ENCODE measurements at regions not wholly inside any gene's neighbourhood (a gene's known extent, or its start where the extent isn't known, plus 50 kb on each side); places are given as distances from the start of the nearest gene placed in this dataset.

- POLR2A ChIA-PET, result interaction anchor here (0.7 kb wide), 1 partner anchor 22 kb away, joined by 3 read pairs; no protein-coding TSS in a partner anchor
- CTCF ChIA-PET, result no interaction called here
- no peak for DNase-seq (ENCODE audit: extremely low spot score)
- TF ChIP-seq LEF1 (IDR thresholded peaks at IDR 0.05; ENCODE audit: borderline replicate concordance) (no peak), NFRKB (IDR thresholded peaks at IDR 0.05) (no peak), ELF4 (IDR thresholded peaks at IDR 0.05) (no peak), SP1 (IDR thresholded peaks at IDR 0.05) (no peak), HDGF (IDR thresholded peaks at IDR 0.05; ENCODE audit: borderline replicate concordance) (no peak), FOXM1 (IDR thresholded peaks at IDR 0.05; ENCODE audit: borderline replicate concordance) (no peak), CTBP1 (IDR thresholded peaks at IDR 0.05; ENCODE audit: borderline replicate concordance) (no peak), BHLHE40 (IDR thresholded peaks at IDR 0.05; ENCODE audit: borderline replicate concordance) (no peak), ARNT (IDR thresholded peaks at IDR 0.05) (no peak), SUZ12 (IDR thresholded peaks at IDR 0.05) (no peak), PKNOX1 (IDR thresholded peaks at IDR 0.05) (no peak), L3MBTL2 (conservative IDR thresholded peaks at IDR 0.05) (no peak), FOXA1 (IDR thresholded peaks at IDR 0.05) (no peak), ZNF384 (IDR thresholded peaks at IDR 0.05) (no peak), TARDBP (IDR thresholded peaks at IDR 0.05) (no peak), FOXK2 (IDR thresholded peaks at IDR 0.05) (no peak)
Measured at GRCh38 chr22:23411739-23412138, 168.4 kb downstream of the IGLL1 start.

GRCh38 chr22:23410411-23410810, 169.7 kb downstream of the IGLL1 start:
- no peak for DNase-seq (ENCODE audit: extremely low spot score)
- ChIA-PET CTCF (no interaction called here), POLR2A (no interaction called here)
- no peak for TF ChIP-seq FOXM1 (IDR thresholded peaks at IDR 0.05; ENCODE audit: borderline replicate concordance)

- POLR2A ChIA-PET, result no interaction called here
- no peak for DNase-seq (ENCODE audit: extremely low spot score)
- TF ChIP-seq CTBP1 (IDR thresholded peaks at IDR 0.05; ENCODE audit: borderline replicate concordance) (no peak), ELF4 (IDR thresholded peaks at IDR 0.05) (no peak), HDGF (IDR thresholded peaks at IDR 0.05; ENCODE audit: borderline replicate concordance) (no peak), SUZ12 (IDR thresholded peaks at IDR 0.05) (no peak), PKNOX1 (IDR thresholded peaks at IDR 0.05) (no peak), FOXA1 (IDR thresholded peaks at IDR 0.05) (no peak), ZNF384 (IDR thresholded peaks at IDR 0.05) (no peak), ARNT (IDR thresholded peaks at IDR 0.05) (no peak), FOXM1 (IDR thresholded peaks at IDR 0.05; ENCODE audit: borderline replicate concordance) (no peak), SP1 (IDR thresholded peaks at IDR 0.05) (no peak), BHLHE40 (IDR thresholded peaks at IDR 0.05; ENCODE audit: borderline replicate concordance) (no peak), L3MBTL2 (conservative IDR thresholded peaks at IDR 0.05) (no peak), TARDBP (IDR thresholded peaks at IDR 0.05) (no peak)
Measured at GRCh38 chr22:23409976-23410375, 170.1 kb downstream of the IGLL1 start.

GRCh38 chr22:23408321-23408720, 171.8 kb downstream of the IGLL1 start:
- CTCF ChIA-PET, result no interaction called here
- POLR2A ChIA-PET, result interaction anchor here (1.6 kb wide), 1 partner anchor 114 kb away, joined by 3 read pairs; no protein-coding TSS in a partner anchor
- TF ChIP-seq SP1 (IDR thresholded peaks at IDR 0.05) (no peak), BHLHE40 (IDR thresholded peaks at IDR 0.05; ENCODE audit: borderline replicate concordance) (no peak), FOXM1 (IDR thresholded peaks at IDR 0.05; ENCODE audit: borderline replicate concordance) (no peak), LEF1 (IDR thresholded peaks at IDR 0.05; ENCODE audit: borderline replicate concordance) (no peak), TARDBP (IDR thresholded peaks at IDR 0.05) (no peak), ELF4 (IDR thresholded peaks at IDR 0.05) (no peak), SUZ12 (IDR thresholded peaks at IDR 0.05) (no peak), L3MBTL2 (conservative IDR thresholded peaks at IDR 0.05) (no peak), CTBP1 (IDR thresholded peaks at IDR 0.05; ENCODE audit: borderline replicate concordance) (no peak)
- DNase-seq (ENCODE audit: extremely low spot score), result no peak

More at GRCh38 chr22:23409976-23410375, 170.1 kb downstream of the IGLL1 start:
- CTCF ChIA-PET, result no interaction called here

- CTCF ChIA-PET, result no interaction called here
- DNase-seq (ENCODE audit: extremely low spot score), result no peak
- POLR2A ChIA-PET, result no interaction called here
- TF ChIP-seq FOXK2 (IDR thresholded peaks at IDR 0.05) (no peak), TARDBP (IDR thresholded peaks at IDR 0.05) (no peak), FOXA1 (IDR thresholded peaks at IDR 0.05) (no peak), ARNT (IDR thresholded peaks at IDR 0.05) (no peak), ELF4 (IDR thresholded peaks at IDR 0.05) (no peak), SUZ12 (IDR thresholded peaks at IDR 0.05) (no peak), LEF1 (IDR thresholded peaks at IDR 0.05; ENCODE audit: borderline replicate concordance) (no peak), SP1 (IDR thresholded peaks at IDR 0.05) (no peak), L3MBTL2 (conservative IDR thresholded peaks at IDR 0.05) (no peak), HDGF (IDR thresholded peaks at IDR 0.05; ENCODE audit: borderline replicate concordance) (no peak), CTBP1 (IDR thresholded peaks at IDR 0.05; ENCODE audit: borderline replicate concordance) (no peak), BHLHE40 (IDR thresholded peaks at IDR 0.05; ENCODE audit: borderline replicate concordance) (no peak), ZNF384 (IDR thresholded peaks at IDR 0.05) (no peak), FOXM1 (IDR thresholded peaks at IDR 0.05; ENCODE audit: borderline replicate concordance) (no peak), NFRKB (IDR thresholded peaks at IDR 0.05) (no peak), PKNOX1 (IDR thresholded peaks at IDR 0.05) (no peak)
Measured at GRCh38 chr22:23405366-23405851, 174.7 kb downstream of the IGLL1 start.

GRCh38 chr22:23404689-23405365, 175.3 kb downstream of the IGLL1 start:
- DNase-seq (ENCODE audit: extremely low spot score), result no peak
- ChIA-PET POLR2A (no interaction called here), CTCF (no interaction called here)
- TF ChIP-seq NFRKB (IDR thresholded peaks at IDR 0.05), result no peak
- no peak for TF ChIP-seq LEF1 (IDR thresholded peaks at IDR 0.05; ENCODE audit: borderline replicate concordance)
- TF ChIP-seq ELF4 (IDR thresholded peaks at IDR 0.05), result no peak
- TF ChIP-seq ARNT (IDR thresholded peaks at IDR 0.05), result no peak
- TF ChIP-seq CTBP1 (IDR thresholded peaks at IDR 0.05; ENCODE audit: borderline replicate concordance), result no peak
